ENCODE measurements at regions not wholly inside any gene's neighbourhood (a gene's known extent, or its start where the extent isn't known, plus 50 kb on each side); places are given as distances from the start of the nearest gene placed in this dataset.

- no peak for TF ChIP-seq MZF1 (CRISPR knock-in tag; IDR thresholded peaks at IDR 0.05; ENCODE audit: borderline replicate concordance)
Observed at GRCh38 chr10:120705309-120705708, 145.9 kb upstream of the WDR11 start (continued).

GRCh38 chr10:120710076-120710475, 141.1 kb upstream of the WDR11 start:
- Histone ChIP-seq H3K4me1 (ENCODE audit: insufficient read depth, low read length) (no peaks in the 10 kb centered on the region), H3K4me2 (ENCODE audit: low read depth, low read length) (no peak overlapping the region), H3K36me3 (replicated peaks in 1 of 2; ENCODE audit: control insufficient read depth in 1 of 2, insufficient read depth in 2 of 2, low read length in 2 of 2) (no peaks in the 10 kb centered on the region), H3K4me3 (replicated peaks in 1 of 3; ENCODE audit: insufficient read depth in 1 of 3, low read depth in 2 of 3, low read length in 3 of 3) (no peak overlapping the region), H3K79me2 (ENCODE audit: insufficient read depth, low read length) (no peaks in the 10 kb centered on the region), H3K27me3 (ENCODE audit: control insufficient read depth in 1 of 2, insufficient read depth in 2 of 2, low read length in 2 of 2) (peaks cover 0 to 3% of the 10 kb centered on the region in 2 experiments; a peak in 3 of 5 replicates), H4K20me1 (ENCODE audit: insufficient read depth, low read length) (no peaks in the 10 kb centered on the region), H2AFZ (ENCODE audit: low read length) (no peak overlapping the region), H3K27ac (ENCODE audit: extremely low read length, insufficient read depth, low read length) (no peak overlapping the region), H3K9me3 (ENCODE audit: low read length) (no peaks in the 10 kb centered on the region), H3K9ac (ENCODE audit: insufficient read depth, low read depth, low read length) (no peak overlapping the region)
- intact Hi-C loops (cut with micrococcal nuclease; ENCODE audit: unreplicated experiment) (no loop called here), in situ Hi-C loops (cut with HindIII; ENCODE audit: extremely low pct_ligation_motif_present, low pct_unique_long_range_greater_than_20kb) (no loop called here)
- ChIA-PET POLR2A (no interaction called here), CTCF (ENCODE audit: low intra/inter-chr PET ratio, low total read pairs) (no interaction called here)
- no peak for TF ChIP-seq ZBTB42 (CRISPR knock-in tag; IDR thresholded peaks at IDR 0.05)
- no peak for TF ChIP-seq SNRNP70 (IDR thresholded peaks at IDR 0.05; ENCODE audit: low read depth, low read length)
- no peak for TF ChIP-seq HOXA5 (CRISPR knock-in tag; IDR thresholded peaks at IDR 0.05)
- TF ChIP-seq ZNF879 (CRISPR knock-in tag; IDR thresholded peaks at IDR 0.05) = no peak
- TF ChIP-seq ZNF251 (CRISPR knock-in tag; IDR thresholded peaks at IDR 0.05) = no peak
- TF ChIP-seq TAF1 (CRISPR knock-in tag; IDR thresholded peaks at IDR 0.05) = no peak
- no peak for TF ChIP-seq KLF11 (CRISPR knock-in tag; IDR thresholded peaks at IDR 0.05)
- no peak for TF ChIP-seq SNAPC4 (CRISPR knock-in tag; IDR thresholded peaks at IDR 0.05)
- TF ChIP-seq, protein P1, sequence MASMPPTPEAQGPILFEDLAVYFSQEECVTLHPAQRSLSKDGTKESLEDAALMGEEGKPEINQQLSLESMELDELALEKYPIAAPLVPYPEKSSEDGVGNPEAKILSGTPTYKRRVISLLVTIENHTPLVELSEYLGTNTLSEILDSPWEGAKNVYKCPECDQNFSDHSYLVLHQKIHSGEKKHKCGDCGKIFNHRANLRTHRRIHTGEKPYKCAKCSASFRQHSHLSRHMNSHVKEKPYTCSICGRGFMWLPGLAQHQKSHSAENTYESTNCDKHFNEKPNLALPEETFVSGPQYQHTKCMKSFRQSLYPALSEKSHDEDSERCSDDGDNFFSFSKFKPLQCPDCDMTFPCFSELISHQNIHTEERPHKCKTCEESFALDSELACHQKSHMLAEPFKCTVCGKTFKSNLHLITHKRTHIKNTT (CRISPR knock-in tag; IDR thresholded peaks at IDR 0.05) = no peak
- no peak for TF ChIP-seq KAT8 (CRISPR knock-in tag; IDR thresholded peaks at IDR 0.05)
- no peak for TF ChIP-seq RFX1 (IDR thresholded peaks at IDR 0.05)
- WGBS (ENCODE audit: low lambda C conversion rate) = 8% methylated on average over 2 of the region's 2 CpGs
- no peak for FAIRE-seq
- no peak for ATAC-seq
- DNase-seq (ENCODE audit: low spot score) = no peak
- BruUV-seq (replicated peaks) = no TSS peak
